Mesendoderm (in vitro differentiated cells): ENCODE measurements at regions not wholly inside any gene's neighbourhood (a gene's known extent, or its start where the extent isn't known, plus 50 kb on each side); places are given as distances from the start of the nearest gene placed in this dataset.

ENCODE experiments used
- DNase-seq: peaks from one replicate; pipeline ENCODE4 v3.0.0; 2013
- H2AK5ac ChIP-seq: 2 replicates; pipeline ENCODE4 v1.6.1; 2013; ENCODE audit warnings: low read length, inconsistent platforms
- H2BK120ac ChIP-seq: 2 replicates; pipeline ENCODE4 v1.6.1; 2013; ENCODE audit warnings: low read depth, mild to moderate bottlenecking, low read length, moderate library complexity, mixed read lengths
- H2BK15ac ChIP-seq: replicated peaks from 2 replicates; pipeline ENCODE4 v1.6.1; 2013; ENCODE audit warnings: low read depth, mild to moderate bottlenecking, moderate library complexity
- H2BK5ac ChIP-seq: 2 replicates; pipeline ENCODE4 v1.6.1; 2013; ENCODE audit warnings: low read length, inconsistent platforms
- H3K18ac ChIP-seq: 2 replicates; pipeline ENCODE4 v1.6.1; 2013; ENCODE audit warnings: mild to moderate bottlenecking, low read length, mixed read lengths
- H3K23ac ChIP-seq: one replicate; pipeline ENCODE4 v1.6.1; 2013; ENCODE audit warnings: low read length
- H3K27ac ChIP-seq: 2 replicates; pipeline ENCODE4 v1.5.1; 2013; ENCODE audit warnings: low read depth, mild to moderate bottlenecking, inconsistent platforms, low read length, moderate library complexity
- H3K27me3 ChIP-seq: 2 replicates; pipeline ENCODE4 v1.6.1; 2013; ENCODE audit warnings: low read length, control low read depth, mild to moderate bottlenecking, inconsistent platforms; ENCODE audit not compliant: insufficient read depth, poor library complexity
- H3K36me3 ChIP-seq: 2 replicates; pipeline ENCODE4 v1.6.1; 2013; ENCODE audit warnings: low read length, inconsistent platforms; ENCODE audit not compliant: control insufficient read depth, insufficient read depth
- H3K4ac ChIP-seq: one replicate; pipeline ENCODE4 v1.6.1; 2013; ENCODE audit warnings: low read depth, mild to moderate bottlenecking, low read length, moderate library complexity
- H3K4me1 ChIP-seq: 2 replicates; pipeline ENCODE4 v1.6.1; 2013; ENCODE audit warnings: low read depth, low read length, inconsistent platforms; ENCODE audit not compliant: control insufficient read depth
- H3K4me2 ChIP-seq: 2 replicates; pipeline ENCODE4 v1.6.1; 2013; ENCODE audit warnings: low read length
- H3K4me3 ChIP-seq: 2 replicates; pipeline ENCODE4 v1.5.1; 2013; ENCODE audit warnings: mild to moderate bottlenecking, low read length
- H3K56ac ChIP-seq: one replicate; pipeline ENCODE4 v1.6.1; 2013; ENCODE audit warnings: low read length
- H3K79me1 ChIP-seq: 2 replicates; pipeline ENCODE4 v1.6.1; 2013; ENCODE audit warnings: low read length, inconsistent platforms
- H3K79me2 ChIP-seq: 2 replicates; pipeline ENCODE4 v1.6.1; 2013; ENCODE audit warnings: mild to moderate bottlenecking, low read length; ENCODE audit not compliant: control insufficient read depth, insufficient read depth
- H3K9ac ChIP-seq: 2 replicates; pipeline ENCODE4 v1.6.1; 2013; ENCODE audit warnings: low read length, inconsistent platforms
- H4K5ac ChIP-seq: one replicate; pipeline ENCODE4 v1.6.1; 2013; ENCODE audit warnings: low read length
- H4K8ac ChIP-seq: one replicate; pipeline ENCODE4 v1.6.1; 2013; ENCODE audit warnings: low read depth, mild to moderate bottlenecking, control low read depth, low read length, moderate library complexity
- WGBS: extraction: QIAGEN DNeasy Blood & Tissue Kit; methylation state at CpG from one replicate; pipeline ENCODE4 v1.1.7; 2013; ENCODE audit warnings: low lambda C conversion rate, missing lambda C conversion rate; ENCODE audit not compliant: insufficient coverage; ENCODE audit errors: extremely low coverage; 5-methylcytosine and 5-hydroxymethylcytosine counted together

DNA sequence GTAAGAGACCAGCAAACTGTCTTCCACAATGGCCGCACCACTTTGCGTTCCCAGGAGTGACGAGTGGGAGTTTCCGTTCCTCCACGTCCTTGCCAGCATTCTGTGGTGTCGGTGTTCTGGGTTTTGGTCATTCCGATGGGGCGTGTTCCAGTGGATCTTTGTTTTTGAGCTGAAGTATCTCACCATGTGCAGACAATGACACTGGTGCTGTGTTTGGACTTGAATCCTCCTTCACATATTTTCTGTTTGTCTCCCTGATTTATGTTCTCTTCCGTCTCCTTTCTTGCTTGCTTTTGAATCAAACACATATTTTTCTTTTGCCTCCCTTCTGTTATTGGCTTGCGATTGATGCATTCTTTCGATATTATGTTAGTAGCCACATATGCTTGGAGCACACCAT lies 60.8 kb upstream of the IRX4 start:
- no CpG with 5 or more reads among the region's 11 CpGs for WGBS
- Histone ChIP-seq H2BK120ac (no peak overlapping the region), H2BK15ac (no peak overlapping the region)

DNA sequence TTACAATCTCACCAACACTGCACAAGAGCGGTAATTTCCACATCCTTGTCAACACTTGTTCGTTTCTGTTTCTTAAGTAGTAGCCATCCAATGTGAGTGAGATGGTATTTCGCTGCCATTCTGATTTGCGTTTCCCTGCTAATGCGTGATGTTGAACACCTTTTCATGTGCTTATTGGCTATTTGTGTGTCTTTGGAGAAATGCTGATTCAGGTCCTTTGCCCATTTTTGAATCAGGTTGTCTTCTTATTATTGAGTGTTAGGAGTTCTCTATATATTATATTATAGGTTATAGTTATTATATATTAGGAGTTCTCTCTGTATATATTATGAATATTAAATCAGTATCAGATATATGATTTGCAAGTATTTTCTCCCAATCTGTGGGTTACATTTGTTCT lies 59.9 kb upstream of the IRX4 start:
- H3K4me3 ChIP-seq, result no peak overlapping the region
- H2BK15ac ChIP-seq, result no peak overlapping the region
- no peak overlapping the region for H2BK5ac ChIP-seq
- H3K27ac ChIP-seq, result no peak overlapping the region
- H3K36me3 ChIP-seq, result no peaks in the 10 kb centered on the region
- H3K79me2 ChIP-seq, result no peaks in the 10 kb centered on the region
- H4K8ac ChIP-seq, result no peak overlapping the region
- no peak overlapping the region for H3K4me2 ChIP-seq
- H2BK120ac ChIP-seq, result no peak overlapping the region
- no peak overlapping the region for H4K5ac ChIP-seq
- no peaks in the 10 kb centered on the region for H3K27me3 ChIP-seq
- no peaks in the 10 kb centered on the region for H3K4me1 ChIP-seq
- DNase-seq, result no peak
- H3K18ac ChIP-seq, result no peak overlapping the region
- no peak overlapping the region for H3K4ac ChIP-seq
- no CpG with 5 or more reads among the region's 5 CpGs for WGBS
- no peaks in the 10 kb centered on the region for H3K79me1 ChIP-seq
- no peak overlapping the region for H2AK5ac ChIP-seq
- no peak overlapping the region for H3K56ac ChIP-seq
- H3K9ac ChIP-seq, result no peak overlapping the region
- H3K23ac ChIP-seq, result no peak overlapping the region

More for the DNA sequence above, 60.8 kb upstream of the IRX4 start:
- no peaks in the 10 kb centered on the region for H3K79me1 ChIP-seq
- H3K27ac ChIP-seq, result no peak overlapping the region
- no peak for DNase-seq
- H2BK5ac ChIP-seq, result no peak overlapping the region
- no peaks in the 10 kb centered on the region for H3K36me3 ChIP-seq
- no peaks in the 10 kb centered on the region for H3K79me2 ChIP-seq
- no peak overlapping the region for H4K8ac ChIP-seq
- H3K4me3 ChIP-seq, result no peak overlapping the region
- H3K4me2 ChIP-seq, result no peak overlapping the region
- no peak overlapping the region for H3K56ac ChIP-seq
- H3K9ac ChIP-seq, result no peak overlapping the region
- no peak overlapping the region for H4K5ac ChIP-seq
- no peak overlapping the region for H3K23ac ChIP-seq
- H2AK5ac ChIP-seq, result no peak overlapping the region
- H3K18ac ChIP-seq, result no peak overlapping the region
- H3K4me1 ChIP-seq, result no peaks in the 10 kb centered on the region
- no peaks in the 10 kb centered on the region for H3K27me3 ChIP-seq
- H3K4ac ChIP-seq, result no peak overlapping the region

DNA sequence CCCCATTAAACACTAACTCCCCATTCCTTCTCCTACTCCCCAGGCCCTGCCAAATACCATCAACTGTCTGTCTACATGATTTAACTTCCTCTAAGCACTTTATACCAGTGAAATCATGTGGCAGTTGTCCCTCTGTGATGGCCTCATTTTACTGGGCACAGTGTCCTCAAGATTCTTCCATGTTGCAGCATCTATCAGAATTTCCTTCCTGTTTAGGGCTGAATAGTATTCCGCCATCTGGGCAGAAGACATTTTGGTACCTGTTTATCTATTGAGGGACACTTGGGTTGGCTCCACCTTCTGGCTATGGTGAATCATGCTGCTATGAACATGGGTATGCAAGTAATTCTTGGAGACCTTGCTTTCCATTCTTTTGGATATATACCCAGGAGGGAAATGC lies 59.4 kb upstream of the IRX4 start:
- DNase-seq, result no peak
- H2BK15ac ChIP-seq, result no peak overlapping the region
- no peak overlapping the region for H3K4me3 ChIP-seq
- no peaks in the 10 kb centered on the region for H3K79me1 ChIP-seq
- H2BK5ac ChIP-seq, result no peak overlapping the region
- no peak overlapping the region for H2AK5ac ChIP-seq
- H4K5ac ChIP-seq, result no peak overlapping the region
- no peak overlapping the region for H3K4me2 ChIP-seq
- H3K23ac ChIP-seq, result no peak overlapping the region
- H3K27me3 ChIP-seq, result no peaks in the 10 kb centered on the region
- H3K36me3 ChIP-seq, result no peaks in the 10 kb centered on the region
- H3K4ac ChIP-seq, result no peak overlapping the region
- no peak overlapping the region for H3K18ac ChIP-seq
- H4K8ac ChIP-seq, result no peak overlapping the region
- no peak overlapping the region for H3K27ac ChIP-seq
- no peaks in the 10 kb centered on the region for H3K79me2 ChIP-seq
- no peak overlapping the region for H3K56ac ChIP-seq
- no peak overlapping the region for H3K9ac ChIP-seq
- no CpG with 5 or more reads among the region's 1 CpG for WGBS
- H2BK120ac ChIP-seq, result no peak overlapping the region
- no peaks in the 10 kb centered on the region for H3K4me1 ChIP-seq

DNA sequence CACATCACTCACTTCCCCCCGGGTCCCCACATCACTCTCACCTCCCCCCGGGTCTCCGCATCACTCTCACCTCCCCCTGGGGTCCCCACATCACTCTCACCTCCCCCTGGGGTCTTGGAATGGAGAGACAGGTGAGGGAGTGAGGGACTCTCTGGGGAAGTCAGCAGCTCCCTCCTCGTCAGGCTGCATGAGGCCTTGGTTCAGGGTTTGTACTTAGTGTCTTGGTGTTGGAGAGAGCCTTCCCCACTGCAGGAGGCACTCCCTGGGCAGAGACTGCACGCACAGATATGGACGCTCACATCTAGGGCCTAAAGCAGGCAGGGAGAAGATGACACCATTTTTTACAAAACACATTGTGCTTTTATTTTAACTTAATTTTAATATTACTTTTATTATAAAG lies 56.5 kb upstream of the IRX4 start:
- no peak overlapping the region for H3K4me3 ChIP-seq
- H2BK15ac ChIP-seq, result no peak overlapping the region
- H3K4me1 ChIP-seq, result no peaks in the 10 kb centered on the region
- H2BK120ac ChIP-seq, result no peak overlapping the region
- no peak overlapping the region for H3K9ac ChIP-seq
- no peak overlapping the region for H4K5ac ChIP-seq
- H2BK5ac ChIP-seq, result no peak overlapping the region
- no peak overlapping the region for H3K4ac ChIP-seq
- H3K56ac ChIP-seq, result no peak overlapping the region
- no peak overlapping the region for H3K27ac ChIP-seq
- H3K36me3 ChIP-seq, result no peaks in the 10 kb centered on the region
- WGBS, result no CpG with 5 or more reads among the region's 6 CpGs
- no peak overlapping the region for H3K18ac ChIP-seq
- no peak overlapping the region for H2AK5ac ChIP-seq
- H3K23ac ChIP-seq, result no peak overlapping the region
- no peaks in the 10 kb centered on the region for H3K79me2 ChIP-seq
- no peaks in the 10 kb centered on the region for H3K79me1 ChIP-seq
- no peak overlapping the region for H4K8ac ChIP-seq
- no peak overlapping the region for H3K4me2 ChIP-seq
- DNase-seq, result no peak
- no peaks in the 10 kb centered on the region for H3K27me3 ChIP-seq

DNA sequence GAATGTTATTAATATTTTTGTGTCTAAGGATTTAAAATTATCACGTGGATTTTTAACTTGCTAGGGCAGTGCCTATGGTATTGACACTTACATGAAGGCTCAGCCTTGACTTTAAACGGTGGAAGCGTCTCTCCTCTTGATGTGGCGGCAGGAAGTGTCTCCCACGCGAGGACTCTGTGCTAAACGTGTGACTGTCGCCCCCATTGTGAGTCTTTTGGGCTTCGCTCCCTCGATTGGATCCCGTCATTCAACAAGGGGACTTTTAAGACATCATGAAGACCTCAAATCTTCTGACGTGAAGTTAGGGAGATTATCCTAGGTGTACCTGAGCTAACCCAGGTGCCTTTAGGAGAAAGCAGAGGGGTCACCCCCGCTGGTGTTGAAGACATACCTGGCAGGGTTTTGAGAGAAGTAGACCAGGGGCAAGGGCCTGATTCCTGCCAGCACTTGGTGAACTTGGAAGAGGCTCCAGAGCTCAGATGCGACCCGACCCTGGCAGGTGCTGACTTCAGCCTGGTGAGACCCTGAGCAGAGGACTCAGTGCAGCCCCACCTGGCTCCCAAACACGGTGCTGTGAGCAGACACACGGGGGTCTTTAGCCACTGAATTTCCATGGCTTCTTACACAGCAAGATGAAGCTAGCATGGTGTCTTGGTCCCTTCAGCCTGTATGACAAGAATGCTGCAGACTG lies 55.7 kb upstream of the IRX4 start:
- no peak for DNase-seq
- H3K4me1 ChIP-seq, result no peaks in the 10 kb centered on the region
- no peak overlapping the region for H3K4me3 ChIP-seq
- no peak overlapping the region for H2BK15ac ChIP-seq
- no peak overlapping the region for H2AK5ac ChIP-seq
- H3K27me3 ChIP-seq, result no peaks in the 10 kb centered on the region
- H2BK120ac ChIP-seq, result no peak overlapping the region
- no peak overlapping the region for H3K23ac ChIP-seq
- H2BK5ac ChIP-seq, result no peak overlapping the region
- no peak overlapping the region for H3K4ac ChIP-seq
- H3K4me2 ChIP-seq, result no peak overlapping the region
- H4K5ac ChIP-seq, result no peak overlapping the region
- WGBS, result no CpG with 5 or more reads among the region's 17 CpGs
- H3K27ac ChIP-seq, result no peak overlapping the region
- no peaks in the 10 kb centered on the region for H3K36me3 ChIP-seq
- no peak overlapping the region for H3K18ac ChIP-seq
- H3K9ac ChIP-seq, result no peak overlapping the region
- H3K79me1 ChIP-seq, result no peaks in the 10 kb centered on the region
- H3K79me2 ChIP-seq, result no peaks in the 10 kb centered on the region
- no peak overlapping the region for H3K56ac ChIP-seq
- H4K8ac ChIP-seq, result no peak overlapping the region

DNA sequence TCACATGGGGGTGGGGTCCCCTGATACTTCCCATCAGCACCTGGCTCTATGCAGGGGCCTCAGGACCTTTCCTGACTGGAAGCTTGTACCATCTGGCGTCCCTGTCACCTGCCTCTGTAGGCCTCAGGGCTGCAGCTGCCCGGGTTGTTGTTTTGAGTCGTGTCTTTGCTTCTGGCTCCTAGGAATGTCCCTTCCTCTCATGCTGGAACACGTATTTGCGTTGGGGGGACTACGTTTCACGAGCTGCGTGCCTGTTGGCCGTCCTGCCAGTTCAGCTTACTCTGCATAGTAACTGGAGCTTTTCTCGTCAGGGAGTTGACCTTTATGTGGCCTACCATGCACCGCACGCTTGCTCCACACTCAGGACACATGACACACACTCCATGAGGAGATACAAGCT lies 54.9 kb upstream of the IRX4 start:
- H4K5ac ChIP-seq, result no peak overlapping the region
- WGBS, result no CpG with 5 or more reads among the region's 12 CpGs

More for the DNA sequence above, 54.9 kb upstream of the IRX4 start:
- no peak overlapping the region for H3K9ac ChIP-seq
- H2BK120ac ChIP-seq, result no peak overlapping the region
- no peaks in the 10 kb centered on the region for H3K4me1 ChIP-seq
- H3K27me3 ChIP-seq, result no peaks in the 10 kb centered on the region
- H3K79me2 ChIP-seq, result no peaks in the 10 kb centered on the region
- no peaks in the 10 kb centered on the region for H3K36me3 ChIP-seq
- H3K79me1 ChIP-seq, result no peaks in the 10 kb centered on the region
- no peak overlapping the region for H2AK5ac ChIP-seq
- no peak overlapping the region for H3K27ac ChIP-seq
- H3K56ac ChIP-seq, result no peak overlapping the region
- H3K18ac ChIP-seq, result no peak overlapping the region
- H2BK5ac ChIP-seq, result no peak overlapping the region
- no peak overlapping the region for H3K4me2 ChIP-seq
- no peak overlapping the region for H3K4ac ChIP-seq
- no peak for DNase-seq
- H3K4me3 ChIP-seq, result no peak overlapping the region
- H2BK15ac ChIP-seq, result no peak overlapping the region
- no peak overlapping the region for H4K8ac ChIP-seq
- no peak overlapping the region for H3K23ac ChIP-seq
